HEK293 (cell line): ENCODE measurements at regions not wholly inside any gene's neighbourhood (a gene's known extent, or its start where the extent isn't known, plus 50 kb on each side); places are given as distances from the start of the nearest gene placed in this dataset.
A peak's percentile ranks its signal among the peaks of the same experiment; 100 is the strongest.
"Not testable (repeated sequence)": the region's sequence is repeated elsewhere in the genome, so short reads cannot be mapped to it uniquely, and the experiment has no call there.

Experiments
- CTCF ChIA-PET: fragments of 350-600 bp; formaldehyde crosslinking; extraction: SDS; loops from one replicate; lab custom pipeline; 2021; ENCODE audit warnings: antibody characterized with exemption; lab: Yijun Ruan, JAX
- POLR2A ChIA-PET: fragments of 300-600 bp; formaldehyde crosslinking; extraction: SDS; loops from one replicate; lab custom pipeline; 2020; ENCODE audit warnings: antibody characterized with exemption, inconsistent platforms; lab: Yijun Ruan, JAX
- H3K27ac ChIP-seq: fragments of 200-500 bp; sonication (Bioruptor generic); 2 replicates; pipeline ENCODE4 v1.5.1; 2014; ENCODE audit warnings: low read depth, low read length, control low read depth, inconsistent platforms; ENCODE audit errors: extremely low read depth
- H3K36me3 ChIP-seq, 2 experiments: fragments of 200-500 bp in 1 of 2; sonication (Bioruptor generic) in 1 of 2; 1 replicate in 1 of 2; 2 replicates in 1 of 2; pipeline ENCODE4 v1.5.1; 2014 to 2017; ENCODE audit warnings: inconsistent platforms in 2 of 2, low read length in 2 of 2; ENCODE audit not compliant: control insufficient read depth in 2 of 2, insufficient read depth in 1 of 2
- H3K4me1 ChIP-seq: fragments of 200-500 bp; sonication (Bioruptor generic); 2 replicates; pipeline ENCODE4 v1.5.1; 2014; ENCODE audit warnings: mild to moderate bottlenecking, low read length, inconsistent platforms; ENCODE audit not compliant: control insufficient read depth, insufficient read depth
- H3K4me3 ChIP-seq: 2 replicates; pipeline ENCODE4 v1.5.1; 2011; ENCODE audit warnings: low read depth, mild to moderate bottlenecking, control low read depth, low read length, moderate library complexity
- H3K9me3 ChIP-seq: fragments of 200-500 bp; sonication (Bioruptor generic); 2 replicates; pipeline ENCODE4 v1.5.1; 2014; ENCODE audit warnings: low read depth, low read length, inconsistent platforms; ENCODE audit not compliant: control insufficient read depth, insufficient read depth
- BCL11A ChIP-seq: fragments of 450-650 bp; formaldehyde crosslinking; IDR thresholded peaks from 2 replicates; pipeline ENCODE4 v1.5.1; 2016; ENCODE audit warnings: low read depth, missing biosample characterization, missing genetic modification characterization
- HIC1 ChIP-seq: fragments of 450-650 bp; formaldehyde crosslinking; IDR thresholded peaks from 2 replicates; pipeline ENCODE4 v1.5.1; 2016; ENCODE audit warnings: missing biosample characterization, missing genetic modification characterization
- KLF10 ChIP-seq: fragments of 450-650 bp; IDR thresholded peaks from 2 replicates; pipeline ENCODE4 v1.5.1; 2018; ENCODE audit warnings: missing biosample characterization, mild to moderate bottlenecking, missing genetic modification characterization
- MEIS1 ChIP-seq: sonication (generic); formaldehyde crosslinking; IDR thresholded peaks from 2 replicates; pipeline ENCODE4 v1.8.1; 2022; ENCODE audit warnings: missing genetic modification reagents, mild to moderate bottlenecking, borderline replicate concordance
- TCF7L2 ChIP-seq: IDR thresholded peaks from 2 replicates; pipeline ENCODE4 v1.6.1; 2011; ENCODE audit warnings: low read depth, mild to moderate bottlenecking, inconsistent platforms, low read length, moderate library complexity, borderline replicate concordance
- TSHZ1 ChIP-seq: fragments of 450-650 bp; formaldehyde crosslinking; IDR thresholded peaks from 2 replicates; pipeline ENCODE4 v1.5.1; 2016; ENCODE audit warnings: missing biosample characterization, missing genetic modification characterization, borderline replicate concordance
- ZBTB49 ChIP-seq: fragments of 450-650 bp; formaldehyde crosslinking; IDR thresholded peaks from 2 replicates; pipeline ENCODE4 v1.5.1; 2016; ENCODE audit warnings: missing biosample characterization, missing genetic modification characterization, low read depth
- ZFP41 ChIP-seq: fragments of 450-650 bp; formaldehyde crosslinking; IDR thresholded peaks from 2 replicates; pipeline ENCODE4 v1.5.1; 2016; ENCODE audit warnings: missing biosample characterization, missing genetic modification characterization, borderline replicate concordance
- ZNF114 ChIP-seq: fragments of 450-650 bp; formaldehyde crosslinking; IDR thresholded peaks from 2 replicates; pipeline ENCODE4 v1.5.0; 2017; ENCODE audit warnings: missing biosample characterization, missing genetic modification characterization
- ZNF146 ChIP-seq: fragments of 450-650 bp; formaldehyde crosslinking; IDR thresholded peaks from 2 replicates; pipeline ENCODE4 v1.5.1; 2016; ENCODE audit warnings: missing biosample characterization, missing genetic modification characterization
- ZNF2 ChIP-seq: fragments of 450-650 bp; formaldehyde crosslinking; IDR thresholded peaks from 2 replicates; pipeline ENCODE4 v1.5.1; 2016; ENCODE audit warnings: missing biosample characterization, missing genetic modification characterization
- ZNF266 ChIP-seq: fragments of 450-650 bp; formaldehyde crosslinking; IDR thresholded peaks from 2 replicates; pipeline ENCODE4 v1.5.1; 2016; ENCODE audit warnings: missing biosample characterization, missing genetic modification characterization, low read depth
- ZNF292 ChIP-seq: fragments of 450-650 bp; formaldehyde crosslinking; IDR thresholded peaks from 2 replicates; pipeline ENCODE4 v1.5.1; 2016; ENCODE audit warnings: low read depth, missing biosample characterization, missing genetic modification characterization, borderline replicate concordance
- ZNF311 ChIP-seq: fragments of 450-650 bp; formaldehyde crosslinking; IDR thresholded peaks from 2 replicates; pipeline ENCODE4 v1.5.1; 2017; ENCODE audit warnings: missing biosample characterization, missing genetic modification characterization, borderline replicate concordance
- ZNF37A ChIP-seq: fragments of 450-650 bp; IDR thresholded peaks from 2 replicates; pipeline ENCODE4 v1.5.1; 2018; ENCODE audit warnings: missing biosample characterization, missing genetic modification characterization
- ZNF596 ChIP-seq: fragments of 450-650 bp; IDR thresholded peaks from 2 replicates; pipeline ENCODE4 v1.5.0; 2018; ENCODE audit warnings: missing biosample characterization, mild to moderate bottlenecking, missing genetic modification characterization, moderate library complexity
- ZNF600 ChIP-seq: fragments of 450-650 bp; formaldehyde crosslinking; IDR thresholded peaks from 2 replicates; pipeline ENCODE4 v1.5.1; 2016; ENCODE audit warnings: missing biosample characterization, missing genetic modification characterization
- ZNF776 ChIP-seq: fragments of 450-650 bp; formaldehyde crosslinking; IDR thresholded peaks from 2 replicates; pipeline ENCODE4 v1.5.0; 2017; ENCODE audit warnings: missing biosample characterization, missing genetic modification characterization, borderline replicate concordance
- ZNF843 ChIP-seq: fragments of 450-650 bp; formaldehyde crosslinking; IDR thresholded peaks from 2 replicates; pipeline ENCODE4 v1.5.1; 2016; ENCODE audit warnings: missing biosample characterization, missing genetic modification characterization
- TF ChIP-seq, protein P1 (sequence below): fragments of 450-650 bp; formaldehyde crosslinking; IDR thresholded peaks from 2 replicates; pipeline ENCODE4 v1.5.1; 2016; ENCODE audit warnings: missing biosample characterization, missing genetic modification characterization

DNA sequence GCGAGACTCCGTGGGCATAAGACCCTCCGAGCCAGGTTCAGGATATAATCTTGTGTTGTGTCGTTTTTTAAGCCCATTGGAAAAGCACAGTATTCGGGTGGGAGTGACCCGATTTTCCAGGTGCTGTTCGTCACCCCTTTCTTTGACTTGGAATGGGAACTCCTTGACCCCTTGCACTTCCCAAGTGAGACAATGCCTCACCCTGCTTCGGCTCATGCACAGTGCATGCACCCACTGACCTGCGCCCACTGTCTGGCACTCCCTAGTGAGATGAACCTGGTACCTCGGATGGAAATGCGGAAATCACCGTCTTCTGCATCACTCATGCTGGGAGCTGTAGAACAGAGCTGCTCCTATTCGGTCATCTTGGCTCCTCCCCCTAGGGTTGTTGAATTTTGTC lies 307.7 kb upstream of the DEFB115 start (continued):
- TF ChIP-seq ZNF596 = no peak
- TF ChIP-seq TCF7L2 = no peak
- TF ChIP-seq KLF10 = no peak
- TF ChIP-seq ZNF2 = no peak
- TF ChIP-seq ZNF600 = no peak
- TF ChIP-seq ZFP41 (tag by site-specific recombination) = no peak
- no peak for TF ChIP-seq HIC1 (tag by site-specific recombination)
- TF ChIP-seq TSHZ1 (tag by site-specific recombination) = no peak
- no peak for TF ChIP-seq ZNF776 (tag by site-specific recombination)
- TF ChIP-seq, all 188 proteins: peak for 0

GRCh38 chr20:30951088-30951487 lies 306.4 kb upstream of the DEFB115 start:
- not testable (repeated sequence) for H3K36me3 ChIP-seq
- peak; percentile 53 for TF ChIP-seq ZNF146 (tag by site-specific recombination)
- TF ChIP-seq, all 188 proteins: peak for 1; not testable (repeated sequence) for 187
- CTCF ChIA-PET, H3K27ac ChIP-seq, POLR2A ChIA-PET, H3K4me1 ChIP-seq, H3K9me3 ChIP-seq, H3K4me3 ChIP-seq: not testable (repeated sequence)

DNA sequence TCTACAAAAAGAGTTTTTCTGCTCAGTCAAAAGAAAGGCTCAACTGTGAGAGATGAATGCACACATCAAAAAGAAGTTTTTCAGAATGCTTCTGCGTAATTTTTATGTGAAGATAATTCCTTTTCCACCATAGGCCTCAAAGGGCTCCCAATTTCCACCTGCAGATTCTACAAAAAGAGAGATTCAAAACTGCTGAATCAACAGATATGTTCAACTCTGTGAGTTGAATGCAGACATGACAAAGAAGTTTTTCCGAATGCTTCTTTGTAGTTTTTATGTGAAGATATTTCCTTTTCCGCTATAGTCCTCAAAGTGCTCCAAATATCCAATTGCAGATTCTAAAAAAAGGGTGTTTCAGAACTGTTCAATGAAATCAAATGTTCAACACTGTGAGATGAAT lies 300.8 kb upstream of the DEFB115 start:
- H3K27ac ChIP-seq, H3K4me3 ChIP-seq, POLR2A ChIA-PET, H3K9me3 ChIP-seq, H3K36me3 ChIP-seq, CTCF ChIA-PET, H3K4me1 ChIP-seq: not testable (repeated sequence)

GRCh38 chr20:30959208-30959607 lies 298.3 kb upstream of the DEFB115 start:
- H3K4me1 ChIP-seq, CTCF ChIA-PET, POLR2A ChIA-PET, H3K4me3 ChIP-seq, H3K9me3 ChIP-seq, H3K36me3 ChIP-seq, H3K27ac ChIP-seq: not testable (repeated sequence)

GRCh38 chr20:30963591-30963990 lies 293.9 kb upstream of the DEFB115 start:
- H3K4me3 ChIP-seq = no peak overlapping the region
- TF ChIP-seq ZNF311 (tag by site-specific recombination) = no peak
- no peak for TF ChIP-seq MEIS1 (CRISPR knock-in tag)
- TF ChIP-seq ZNF37A (tag by site-specific recombination) = no peak
- TF ChIP-seq, protein P1, sequence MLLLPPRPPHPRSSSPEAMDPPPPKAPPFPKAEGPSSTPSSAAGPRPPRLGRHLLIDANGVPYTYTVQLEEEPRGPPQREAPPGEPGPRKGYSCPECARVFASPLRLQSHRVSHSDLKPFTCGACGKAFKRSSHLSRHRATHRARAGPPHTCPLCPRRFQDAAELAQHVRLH = no peak
- no peak for TF ChIP-seq ZNF843 (tag by site-specific recombination)
- no peak for TF ChIP-seq BCL11A (tag by site-specific recombination)
- TF ChIP-seq ZNF114 (tag by site-specific recombination) = no peak
- no peak for TF ChIP-seq ZBTB49 (tag by site-specific recombination)
- no peak for TF ChIP-seq ZNF292
- TF ChIP-seq ZNF266 (tag by site-specific recombination) = no peak

More at GRCh38 chr20:30963591-30963990, 293.9 kb upstream of the DEFB115 start:
- H3K4me1 ChIP-seq = no peaks in the 10 kb centered on the region
- no peaks in the 10 kb centered on the region for H3K36me3 ChIP-seq
- no peaks in the 10 kb centered on the region for H3K9me3 ChIP-seq
- POLR2A ChIA-PET = no interaction called here
- CTCF ChIA-PET = no interaction called here
- no peak overlapping the region for H3K27ac ChIP-seq
